Cardiac muscle cell (in vitro differentiated cells and primary cell): ENCODE measurements at regions not wholly inside any gene's neighbourhood (a gene's known extent, or its start where the extent isn't known, plus 50 kb on each side); places are given as distances from the start of the nearest gene placed in this dataset.

Experiments
- DNase-seq, 2 donors: peaks; one replicate each; pipeline versions ENCODE4 v3.0.0 to v3.0.0-alpha.2; 2010 to 2017; ENCODE audit warnings: low read depth in 1 of 2, low spot score in 1 of 2
- H3K27ac ChIP-seq: fragments of 200-600 bp; sonication (generic); 2 replicates; pipeline ENCODE4 v1.5.1; 2016
- H3K27me3 ChIP-seq: fragments of 200-600 bp; sonication (generic); 2 replicates; pipeline ENCODE4 v1.6.0; 2016; ENCODE audit warnings: control low read depth
- H3K36me3 ChIP-seq: fragments of 200-600 bp; sonication (generic); 2 replicates; pipeline ENCODE4 v1.5.1; 2016; ENCODE audit warnings: control low read depth
- H3K4me1 ChIP-seq: fragments of 200-600 bp; sonication (generic); 2 replicates; pipeline ENCODE4 v1.8.1; 2017; ENCODE audit warnings: low read depth, mild to moderate bottlenecking, mixed run types
- H3K4me3 ChIP-seq: fragments of 200-600 bp; sonication (generic); 2 replicates; pipeline ENCODE4 v1.5.1; 2016; ENCODE audit warnings: mild to moderate bottlenecking
- H3K9me3 ChIP-seq: fragments of 200-600 bp; sonication (generic); 2 replicates; pipeline ENCODE4 v1.5.1; 2017; ENCODE audit warnings: low read depth, mild to moderate bottlenecking, control low read depth
- CTCF ChIP-seq: IDR thresholded peaks from 2 replicates; pipeline ENCODE4 v1.5.1; 2012; ENCODE audit warnings: low read depth, mild to moderate bottlenecking, low read length

- Histone ChIP-seq H3K36me3 (no peaks in the 10 kb centered on the region), H3K9me3 (no peaks in the 10 kb centered on the region), H3K4me3 (no peak overlapping the region), H3K27ac (no peak overlapping the region), H3K27me3 (no peaks in the 10 kb centered on the region), H3K4me1 (no peaks in the 10 kb centered on the region)
- no peak for TF ChIP-seq CTCF
- DNase-seq: no peak
Measured at GRCh38 chr21:35282944-35283343, 233.8 kb upstream of the RUNX1 start.

DNA sequence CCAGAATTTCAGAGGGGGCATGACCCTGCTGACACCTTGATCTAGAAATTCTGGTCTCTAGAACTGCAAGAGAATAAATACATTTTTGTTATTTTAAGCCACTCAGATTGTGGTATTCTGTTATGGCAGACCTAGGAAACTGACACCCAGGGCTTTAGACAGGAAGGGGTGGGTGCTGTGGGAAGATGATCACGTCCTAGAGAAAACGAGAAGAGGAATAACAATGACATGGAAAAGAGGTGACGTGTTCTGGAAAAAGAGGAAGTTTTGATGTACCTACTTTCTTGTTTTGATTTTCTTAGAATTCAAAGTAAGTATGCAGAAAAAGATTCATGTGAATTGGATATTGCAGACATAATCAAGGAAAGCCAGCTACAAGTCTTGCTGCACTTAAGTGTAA lies 232.9 kb upstream of the RUNX1 start:
- Histone ChIP-seq H3K4me3 (no peak overlapping the region), H3K27me3 (no peaks in the 10 kb centered on the region), H3K4me1 (no peaks in the 10 kb centered on the region), H3K27ac (no peak overlapping the region), H3K9me3 (no peaks in the 10 kb centered on the region), H3K36me3 (no peaks in the 10 kb centered on the region)
- no peak for DNase-seq
- TF ChIP-seq CTCF: no peak

- Histone ChIP-seq H3K4me3 (no peak overlapping the region), H3K9me3 (no peaks in the 10 kb centered on the region), H3K4me1 (no peaks in the 10 kb centered on the region), H3K27ac (no peak overlapping the region), H3K36me3 (no peaks in the 10 kb centered on the region), H3K27me3 (no peaks in the 10 kb centered on the region)
- TF ChIP-seq CTCF: no peak
- DNase-seq: no peak
Measured at GRCh38 chr21:35280231-35280630, 231.1 kb upstream of the RUNX1 start.

DNA sequence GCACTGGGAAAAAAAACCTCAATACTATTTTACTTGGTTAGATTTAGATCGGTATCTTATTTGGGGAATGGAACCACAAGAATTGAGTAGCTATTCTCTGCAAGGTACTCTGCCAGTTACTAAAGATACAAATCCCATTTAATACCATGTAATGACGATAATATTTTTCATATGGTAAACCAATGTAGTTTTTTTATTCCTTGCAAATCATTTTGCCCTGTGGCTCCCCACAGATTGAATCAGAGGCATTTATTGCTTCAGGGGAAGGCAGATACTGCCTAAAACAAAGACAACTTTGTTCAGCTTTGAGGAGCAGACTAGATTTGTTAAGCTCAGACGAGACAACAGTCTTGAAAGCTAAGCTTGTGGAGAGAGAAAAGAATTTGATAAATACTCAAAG lies 226.7 kb upstream of the RUNX1 start:
- DNase-seq: peak in 1 of 2 donors; percentile 45
- no peak for TF ChIP-seq CTCF
- H3K4me1 ChIP-seq: no peaks in the 10 kb centered on the region
- H3K36me3 ChIP-seq: no peaks in the 10 kb centered on the region
- no peak overlapping the region for H3K4me3 ChIP-seq
- peaks cover 6% of the 10 kb centered on the region for H3K27me3 ChIP-seq
- H3K9me3 ChIP-seq: no peaks in the 10 kb centered on the region
- H3K27ac ChIP-seq: no peak overlapping the region

DNA sequence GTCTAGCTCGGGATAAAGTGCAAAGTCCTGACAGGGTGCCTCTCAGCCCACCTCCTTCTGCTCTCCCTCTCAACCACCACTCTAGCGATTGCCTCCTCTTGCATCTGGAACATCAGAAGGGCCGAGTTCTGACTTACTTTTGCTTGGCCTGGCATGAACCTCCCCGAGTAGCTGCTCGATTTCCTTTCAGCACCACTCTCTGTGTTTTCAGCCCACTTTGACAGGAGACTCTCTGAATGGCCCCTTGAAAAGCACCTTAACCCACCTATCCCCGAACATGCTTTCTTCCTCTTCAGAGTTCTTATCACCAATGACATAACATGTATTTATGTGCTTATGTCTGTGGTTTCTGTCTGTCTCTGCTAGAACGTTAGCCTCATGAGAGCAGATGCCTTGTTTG lies 225.8 kb upstream of the RUNX1 start:
- peaks cover 6% of the 10 kb centered on the region for H3K27me3 ChIP-seq
- TF ChIP-seq CTCF: no peak

GRCh38 chr21:35274090-35274489 lies 225.0 kb upstream of the RUNX1 start:
- no peaks in the 10 kb centered on the region for H3K4me1 ChIP-seq
- peaks cover 6% of the 10 kb centered on the region for H3K27me3 ChIP-seq
- no peak overlapping the region for H3K27ac ChIP-seq
- no peak for DNase-seq
- H3K9me3 ChIP-seq: no peaks in the 10 kb centered on the region
- H3K36me3 ChIP-seq: no peaks in the 10 kb centered on the region
- H3K4me3 ChIP-seq: no peak overlapping the region
- TF ChIP-seq CTCF: no peak

More for the DNA sequence above, 225.8 kb upstream of the RUNX1 start:
- no peak for DNase-seq
- no peaks in the 10 kb centered on the region for H3K36me3 ChIP-seq
- no peak overlapping the region for H3K27ac ChIP-seq
- no peak overlapping the region for H3K4me3 ChIP-seq
- H3K4me1 ChIP-seq: no peaks in the 10 kb centered on the region
- no peaks in the 10 kb centered on the region for H3K9me3 ChIP-seq
